Upper lobe of left lung (tissue), 4 donors: ENCODE measurements at regions not wholly inside any gene's neighbourhood (a gene's known extent, or its start where the extent isn't known, plus 50 kb on each side); places are given as distances from the start of the nearest gene placed in this dataset.

Source experiments
- EP300 ChIP-seq, 4 donors: sonication (generic); formaldehyde crosslinking; IDR thresholded peaks; one replicate each; pipeline ENCODE4 v1.5.1; 2017; ENCODE audit warnings: antibody characterized with exemption in 4 of 4, control low read depth in 2 of 4
- POLR2AphosphoS5 ChIP-seq, 2 donors: sonication (generic); formaldehyde crosslinking; IDR thresholded peaks; one replicate each; pipeline ENCODE4 v1.5.1; 2017; ENCODE audit warnings: antibody characterized with exemption in 2 of 2
- TF ChIP-seq, protein P1 (sequence below), 6 experiments: fragments of 450-650 bp in 4 of 6; fragments of 200-600 bp in 2 of 6; sonication (generic) in 2 of 6; IDR thresholded peaks; one replicate each; pipeline ENCODE4 v1.5.1; 2016 to 2019; ENCODE audit warnings: antibody characterized with exemption in 6 of 6

DNA sequence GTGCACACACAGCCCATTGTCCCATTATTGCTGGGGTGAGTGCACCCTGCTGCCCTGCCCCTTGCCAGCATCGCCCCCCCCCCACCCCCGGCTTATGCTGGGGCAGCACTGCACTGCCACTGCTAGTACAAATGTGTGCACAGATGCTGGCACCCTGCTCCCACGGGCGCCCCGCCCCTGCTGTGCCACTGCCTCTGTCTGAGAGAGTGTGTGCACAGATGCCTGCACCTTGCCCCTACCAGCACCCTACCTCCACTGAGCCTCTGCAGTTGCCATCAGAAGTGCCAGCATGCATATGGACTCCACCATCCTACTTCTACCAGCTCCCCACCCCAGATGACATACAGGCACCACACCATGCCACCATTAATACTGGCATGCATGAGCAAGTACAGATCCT lies 454.6 kb upstream of the KHDRBS2 start:
- TF ChIP-seq POLR2AphosphoS5 (IDR thresholded peaks at IDR 0.05) (no peak), EP300 (IDR thresholded peaks at IDR 0.05) (no peak)
- TF ChIP-seq, protein P1, sequence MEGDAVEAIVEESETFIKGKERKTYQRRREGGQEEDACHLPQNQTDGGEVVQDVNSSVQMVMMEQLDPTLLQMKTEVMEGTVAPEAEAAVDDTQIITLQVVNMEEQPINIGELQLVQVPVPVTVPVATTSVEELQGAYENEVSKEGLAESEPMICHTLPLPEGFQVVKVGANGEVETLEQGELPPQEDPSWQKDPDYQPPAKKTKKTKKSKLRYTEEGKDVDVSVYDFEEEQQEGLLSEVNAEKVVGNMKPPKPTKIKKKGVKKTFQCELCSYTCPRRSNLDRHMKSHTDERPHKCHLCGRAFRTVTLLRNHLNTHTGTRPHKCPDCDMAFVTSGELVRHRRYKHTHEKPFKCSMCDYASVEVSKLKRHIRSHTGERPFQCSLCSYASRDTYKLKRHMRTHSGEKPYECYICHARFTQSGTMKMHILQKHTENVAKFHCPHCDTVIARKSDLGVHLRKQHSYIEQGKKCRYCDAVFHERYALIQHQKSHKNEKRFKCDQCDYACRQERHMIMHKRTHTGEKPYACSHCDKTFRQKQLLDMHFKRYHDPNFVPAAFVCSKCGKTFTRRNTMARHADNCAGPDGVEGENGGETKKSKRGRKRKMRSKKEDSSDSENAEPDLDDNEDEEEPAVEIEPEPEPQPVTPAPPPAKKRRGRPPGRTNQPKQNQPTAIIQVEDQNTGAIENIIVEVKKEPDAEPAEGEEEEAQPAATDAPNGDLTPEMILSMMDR (IDR thresholded peaks at IDR 0.05) = no peak
